NCI-H510A treated with DMSO at 0.1 percent for 48 hours (cell line): ENCODE measurements at regions not wholly inside any gene's neighbourhood (a gene's known extent, or its start where the extent isn't known, plus 50 kb on each side); places are given as distances from the start of the nearest gene placed in this dataset.

Source experiments
- DNase-seq: peaks from one replicate; lab custom pipeline; 2025; lab: John Stamatoyannopoulos, UW

- no peak for DNase-seq
These were observed 104.6 kb downstream of the AMY1C start for GRCh38 chr1:103854279-103854678.

DNA sequence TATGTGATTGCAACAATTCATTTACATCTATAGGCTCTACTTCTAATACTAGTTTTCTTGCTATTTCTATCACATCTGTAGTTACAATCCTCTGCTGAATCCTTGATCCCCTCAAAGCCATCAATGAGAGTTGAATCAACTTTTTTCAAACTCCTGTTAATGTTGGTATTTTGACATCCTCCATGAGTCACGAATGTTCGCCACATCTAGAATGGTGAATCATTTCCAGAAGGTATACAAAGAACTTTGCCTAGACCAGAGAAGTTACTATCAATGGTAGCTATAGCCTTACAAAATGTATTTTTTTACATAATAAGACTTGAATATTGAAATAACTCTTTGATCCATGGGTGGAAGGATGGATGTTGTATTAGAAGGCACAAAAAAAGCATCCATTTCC lies 110.0 kb downstream of the AMY1C start:
- DNase-seq = no peak

GRCh38 chr1:103898576-103899345 lies 149.1 kb downstream of the AMY1C start:
- no peak for DNase-seq

DNA sequence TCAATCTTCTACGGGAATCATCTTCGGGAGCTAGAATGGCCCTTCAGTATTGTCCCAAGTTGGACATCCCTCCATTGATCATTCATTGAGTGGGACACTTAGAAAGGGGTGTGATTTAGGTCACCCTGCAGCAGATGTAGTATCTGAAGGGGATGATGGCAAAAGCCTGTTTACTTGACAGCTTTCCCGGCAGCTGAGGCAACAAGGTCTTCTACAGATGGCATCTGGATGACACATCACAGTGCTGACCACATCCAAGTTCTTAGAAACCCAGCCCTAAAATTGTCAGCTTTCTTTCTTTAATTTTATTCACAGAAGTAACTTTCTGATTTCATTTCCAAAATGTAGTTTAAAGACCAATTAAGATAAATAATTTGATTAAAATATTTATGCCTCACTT lies 150.3 kb downstream of the AMY1C start:
- peak; percentile 48 for DNase-seq

DNA sequence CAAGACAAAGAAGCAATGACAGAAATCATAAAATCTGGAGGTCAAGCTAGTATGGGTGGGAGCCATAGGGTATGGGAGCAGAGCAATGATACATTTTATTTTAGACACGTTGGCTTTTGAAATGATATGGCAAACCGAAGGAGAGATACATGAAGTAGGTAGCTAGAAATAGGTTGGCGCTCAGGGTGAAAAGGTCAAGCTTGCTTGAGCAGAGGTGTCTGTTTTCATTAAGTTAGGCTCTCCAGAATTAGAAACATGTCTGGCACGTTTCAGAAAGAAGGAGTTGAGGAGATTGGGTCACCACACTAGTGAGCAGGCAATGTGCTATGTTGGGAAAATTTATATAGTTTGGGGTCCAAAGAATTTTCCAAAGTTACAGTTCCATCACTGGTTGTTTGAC lies 151.4 kb downstream of the AMY1C start:
- DNase-seq = peak; percentile 11

DNA sequence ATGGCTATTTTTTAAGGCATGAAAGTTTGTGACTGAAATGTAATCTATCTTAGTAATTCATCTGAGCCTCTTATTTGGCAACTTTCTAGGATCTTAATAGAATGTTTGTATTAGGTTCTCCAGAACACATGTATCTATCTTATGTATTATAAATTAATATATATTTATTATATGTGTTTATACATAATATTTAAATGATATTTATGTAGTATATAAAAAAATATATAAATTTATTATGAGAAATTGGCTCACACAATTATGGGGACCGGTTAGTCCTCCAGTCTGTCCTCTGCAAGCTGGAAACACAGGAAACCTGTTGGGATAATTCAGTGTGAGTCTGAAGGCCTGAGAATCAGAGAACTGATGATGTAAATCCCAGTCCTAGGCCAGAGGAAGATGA lies 155.7 kb downstream of the AMY1C start:
- no peak for DNase-seq

- DNase-seq = no peak
These were observed 161.8 kb downstream of the AMY1C start for GRCh38 chr1:103911450-103911849.

DNA sequence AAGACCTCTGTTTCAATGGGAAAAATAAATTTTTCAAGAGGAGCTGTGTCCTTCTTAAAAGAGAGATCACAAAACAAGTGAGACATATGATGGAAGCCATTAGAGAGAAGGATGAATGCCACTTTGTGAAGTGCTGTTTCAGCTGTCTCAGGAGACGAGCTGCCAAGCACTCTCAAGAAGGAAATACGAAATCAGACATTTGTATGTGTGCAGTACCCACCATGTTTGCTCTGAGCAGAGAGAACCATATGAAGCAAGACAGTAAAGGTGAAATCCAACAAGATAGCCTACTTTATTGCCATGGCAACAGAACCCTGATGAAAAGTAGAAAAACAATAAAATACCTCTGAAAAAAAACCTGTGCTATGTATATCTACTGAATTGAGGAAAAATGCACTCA lies 168.1 kb downstream of the AMY1C start:
- peak; percentile 39 for DNase-seq

- no peak for DNase-seq
These were observed 182.2 kb downstream of the AMY1C start for GRCh38 chr1:103931891-103932290.

DNA sequence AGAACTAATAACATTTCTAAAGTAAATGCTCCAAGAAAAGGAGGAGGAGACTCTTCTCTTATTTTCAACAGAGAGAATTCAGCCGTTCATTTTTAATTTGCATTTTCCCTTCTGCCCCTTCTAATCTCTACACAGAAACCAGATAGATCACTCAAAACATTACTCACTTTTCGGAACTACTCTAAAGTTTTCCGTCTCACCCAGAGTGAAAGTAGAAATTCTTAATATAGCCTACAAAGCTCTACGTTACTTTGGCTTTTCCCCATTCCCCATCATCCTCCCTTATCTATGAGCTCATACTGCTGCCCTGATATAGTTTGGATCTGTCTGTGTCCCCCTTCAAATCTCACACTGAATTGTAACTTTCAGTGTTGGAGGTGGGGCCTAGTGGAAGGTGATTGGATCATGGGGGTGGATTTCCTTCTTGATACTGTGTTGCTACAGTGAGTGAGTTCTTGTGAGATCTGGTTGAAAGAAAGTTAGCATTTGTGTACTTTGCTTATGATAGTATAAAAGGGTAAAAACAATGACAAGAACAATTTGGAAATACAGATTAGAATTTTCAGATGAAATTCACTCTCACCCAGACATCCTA lies 188.2 kb downstream of the AMY1C start:
- DNase-seq = no peak

DNA sequence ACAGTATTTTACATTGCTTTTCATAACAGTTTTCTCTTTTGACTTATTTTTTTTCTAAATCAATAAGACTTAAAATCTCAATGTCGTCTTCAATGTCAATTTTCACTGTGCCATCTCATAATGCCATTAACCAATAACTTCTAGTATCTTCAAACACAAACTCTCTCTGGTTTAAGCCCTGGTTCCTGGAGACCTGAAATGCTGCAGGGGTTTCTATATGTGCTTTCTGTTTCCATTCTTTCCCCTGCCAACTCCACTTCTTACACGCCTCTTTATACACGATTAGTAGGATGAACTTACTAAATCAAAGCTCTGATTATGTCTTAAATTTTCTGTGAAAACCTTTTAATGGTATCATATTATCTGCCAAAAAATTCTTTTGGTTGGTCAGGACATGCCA lies 191.4 kb downstream of the AMY1C start:
- no peak for DNase-seq

- DNase-seq = no peak
These were observed 192.3 kb downstream of the AMY1C start for GRCh38 chr1:103942029-103942428.

DNA sequence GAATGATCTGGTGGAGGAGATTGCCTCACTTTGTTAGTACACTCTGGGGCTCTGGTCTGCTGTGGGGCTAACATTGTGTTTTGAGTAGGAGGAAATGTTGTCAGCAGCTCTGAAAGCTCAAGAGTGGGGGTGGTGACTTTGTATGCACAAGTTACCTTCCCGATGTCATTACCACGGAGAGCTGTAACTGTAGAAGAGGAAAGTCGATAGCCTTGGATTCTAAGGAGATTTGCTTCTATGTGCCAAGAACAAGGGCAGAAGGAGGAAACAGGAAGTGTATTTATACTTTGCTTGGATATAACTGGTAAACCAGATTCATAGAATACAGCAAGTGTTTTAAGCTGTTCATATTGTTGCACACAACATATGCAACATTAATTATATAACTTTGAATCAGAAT lies 196.1 kb downstream of the AMY1C start:
- DNase-seq = no peak

- no peak for DNase-seq
These were observed 198.8 kb downstream of the AMY1C start for GRCh38 chr1:103948526-103948925.

DNA sequence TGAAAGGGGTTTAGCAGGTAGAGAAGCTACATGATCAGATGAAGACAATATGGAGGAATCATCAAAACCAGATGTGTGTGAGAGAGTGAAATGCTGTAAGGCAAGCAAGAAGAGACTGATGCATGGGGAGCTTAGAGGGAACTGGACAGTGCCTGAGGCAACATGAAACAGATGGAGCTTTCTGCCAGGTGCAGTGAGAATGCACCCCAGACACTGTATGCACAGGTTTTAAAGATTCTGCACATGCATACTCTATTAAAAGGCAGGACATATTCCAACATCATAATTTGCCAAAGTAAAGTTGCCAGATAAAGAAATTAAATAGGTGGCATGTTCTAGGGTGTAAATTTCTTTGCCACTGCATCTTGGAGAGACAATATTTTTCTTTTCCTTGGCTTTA lies 200.1 kb downstream of the AMY1C start:
- DNase-seq = no peak

- DNase-seq = no peak
These were observed 203.7 kb downstream of the AMY1C start for GRCh38 chr1:103953386-103953785.

DNA sequence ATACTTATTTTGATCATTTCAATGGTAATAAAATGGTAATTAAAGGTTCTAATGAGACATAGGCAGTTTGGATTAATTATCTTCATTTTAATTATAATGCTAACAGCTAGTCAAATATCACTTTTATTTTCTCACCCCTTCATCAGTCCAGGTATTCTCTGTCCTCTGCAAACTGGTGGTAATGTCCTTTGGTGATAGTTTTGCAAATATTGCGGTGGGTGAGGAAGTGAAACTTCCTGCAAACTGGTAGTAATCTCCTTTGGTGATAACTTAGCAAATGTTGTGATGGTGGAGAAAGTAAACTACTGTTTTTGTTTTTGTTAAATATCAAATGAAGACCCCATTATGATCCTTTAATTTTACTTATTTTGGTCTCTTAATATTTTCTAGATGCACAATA lies 209.0 kb downstream of the AMY1C start:
- DNase-seq = no peak

GRCh38 chr1:103959565-103959964 lies 209.9 kb downstream of the AMY1C start:
- no peak for DNase-seq

- no peak for DNase-seq
These were observed 210.3 kb downstream of the AMY1C start for GRCh38 chr1:103960045-103960444.

GRCh38 chr1:103960710-103961109 lies 211.0 kb downstream of the AMY1C start:
- no peak for DNase-seq

- DNase-seq = no peak
These were observed 237.1 kb downstream of the AMY1C start for GRCh38 chr1:103986792-103987191.

- no peak for DNase-seq
These were observed 247.9 kb downstream of the AMY1C start for GRCh38 chr1:103997631-103998030.

DNA sequence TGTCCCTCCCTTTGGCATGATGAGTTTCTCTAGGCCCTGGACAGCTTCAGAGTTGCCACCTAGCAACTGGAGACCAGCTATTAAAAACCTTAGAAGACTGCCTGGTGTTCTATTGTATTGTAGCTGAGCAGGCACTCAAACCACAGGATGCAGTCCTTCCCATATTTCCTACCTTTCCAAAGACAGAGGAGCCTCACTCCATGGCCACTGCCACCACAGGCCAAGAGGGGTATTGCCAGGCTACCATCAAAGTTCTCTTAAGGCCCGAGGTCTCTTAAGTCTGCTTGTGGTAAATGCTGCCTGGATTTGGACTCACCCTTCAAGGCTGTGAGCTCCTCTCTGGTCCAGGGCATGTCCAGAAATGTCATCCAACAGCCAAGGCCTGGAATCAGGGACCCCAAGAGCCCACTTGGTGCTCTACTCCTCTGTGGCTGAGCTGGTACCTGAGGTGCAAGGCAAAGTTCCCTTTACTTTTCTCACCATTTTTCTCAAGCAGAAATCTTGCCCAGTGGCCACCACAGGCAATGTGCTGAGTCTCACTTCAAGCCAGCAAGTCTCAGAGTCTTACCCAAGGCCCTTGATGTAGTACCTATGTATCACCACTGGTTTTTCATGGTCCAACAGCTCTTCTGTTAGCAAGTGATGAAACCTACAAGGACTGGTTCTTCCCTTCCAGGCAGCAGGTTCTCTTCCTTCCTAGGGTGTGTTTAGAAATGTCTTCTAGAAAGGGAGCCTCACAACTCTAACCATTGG lies 269.4 kb downstream of the AMY1C start:
- no peak for DNase-seq
